Activated naive CD4-positive, alpha-beta T cell treated with Interleukin-2 at 50 U/mL for 16 hours (primary cell): ENCODE measurements at regions not wholly inside any gene's neighbourhood (a gene's known extent, or its start where the extent isn't known, plus 50 kb on each side); places are given as distances from the start of the nearest gene placed in this dataset.

Experiments used
- DNase-seq: peaks from one replicate; pipeline ENCODE4 v3.0.0-alpha.2; 2020

GRCh38 chr13:99819967-99820366, 151.6 kb downstream of the ZIC5 start:
- DNase-seq = no peak

DNA sequence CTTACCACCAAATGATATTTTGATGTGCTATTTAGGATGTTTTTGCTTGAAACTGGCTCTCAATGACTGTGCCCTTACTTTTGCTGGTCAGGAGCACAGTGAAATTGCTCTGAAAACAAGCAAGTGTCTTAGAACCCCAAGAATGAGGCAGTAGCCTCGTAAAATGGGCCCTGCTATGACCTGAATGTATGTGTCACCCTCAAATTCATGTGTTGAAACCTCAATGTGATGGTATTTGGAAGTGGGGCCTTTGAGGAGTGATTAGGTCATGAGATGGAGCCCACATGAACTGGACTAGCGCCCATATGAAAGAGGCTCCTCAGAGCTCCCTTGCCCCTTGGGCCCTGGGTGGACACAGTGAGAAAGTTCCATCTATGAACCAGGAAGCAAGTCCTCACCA, 155.2 kb downstream of the ZIC5 start:
- no peak for DNase-seq

DNA sequence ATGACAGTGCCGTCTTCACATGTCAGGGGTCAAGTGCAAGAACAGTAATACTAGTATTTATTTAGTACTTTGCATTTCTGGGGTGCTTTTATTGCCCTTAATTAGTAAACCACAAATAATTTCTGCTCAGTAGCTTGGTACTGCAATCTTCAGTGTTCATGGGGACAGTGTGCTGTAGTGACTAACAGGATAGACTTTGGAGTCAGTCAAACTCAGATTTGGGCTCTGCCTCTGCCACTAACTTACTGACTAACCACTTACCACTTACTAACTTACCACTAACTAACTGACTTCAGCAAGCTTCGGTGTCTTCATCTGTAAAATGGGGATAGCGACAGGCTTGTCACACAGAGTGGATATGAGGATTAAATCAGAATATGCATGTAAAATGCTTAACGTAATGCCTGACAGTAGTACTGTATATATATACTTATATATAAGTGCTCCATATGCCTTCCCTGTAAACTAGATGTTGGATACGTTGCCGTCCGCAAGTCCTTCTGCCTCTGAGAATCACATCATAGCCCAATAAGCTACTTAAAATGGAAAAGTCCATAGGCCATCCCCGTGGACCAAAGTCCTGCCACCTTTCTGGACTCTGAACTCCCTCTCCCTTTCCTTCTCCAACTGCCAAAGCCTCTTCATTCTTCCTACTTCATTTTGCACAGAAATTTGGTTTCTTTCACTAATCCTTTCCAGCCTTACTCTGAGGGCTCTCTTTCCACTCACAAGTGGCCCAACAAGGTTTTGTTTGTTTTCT, 158.1 kb downstream of the ZIC5 start:
- DNase-seq = no peak

DNA sequence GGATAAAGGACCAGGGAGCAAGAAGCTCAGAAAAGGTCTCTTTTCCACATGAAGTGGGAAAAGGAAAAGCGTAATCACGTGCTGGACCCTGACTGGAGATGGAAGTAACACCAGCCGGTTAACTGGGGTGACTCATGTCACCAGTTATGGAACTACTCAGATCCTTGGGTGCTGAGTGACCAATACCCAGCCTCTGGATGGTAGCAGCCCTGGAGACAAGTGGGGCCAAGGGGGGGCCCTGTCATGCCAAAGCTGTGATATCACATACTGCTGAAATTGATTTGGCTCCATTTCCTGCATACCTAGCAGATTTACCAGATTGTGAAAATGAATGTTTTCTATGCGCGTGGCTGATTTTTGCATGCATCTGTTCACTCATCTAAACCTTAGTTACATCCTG, 158.9 kb downstream of the ZIC5 start:
- no peak for DNase-seq

DNA sequence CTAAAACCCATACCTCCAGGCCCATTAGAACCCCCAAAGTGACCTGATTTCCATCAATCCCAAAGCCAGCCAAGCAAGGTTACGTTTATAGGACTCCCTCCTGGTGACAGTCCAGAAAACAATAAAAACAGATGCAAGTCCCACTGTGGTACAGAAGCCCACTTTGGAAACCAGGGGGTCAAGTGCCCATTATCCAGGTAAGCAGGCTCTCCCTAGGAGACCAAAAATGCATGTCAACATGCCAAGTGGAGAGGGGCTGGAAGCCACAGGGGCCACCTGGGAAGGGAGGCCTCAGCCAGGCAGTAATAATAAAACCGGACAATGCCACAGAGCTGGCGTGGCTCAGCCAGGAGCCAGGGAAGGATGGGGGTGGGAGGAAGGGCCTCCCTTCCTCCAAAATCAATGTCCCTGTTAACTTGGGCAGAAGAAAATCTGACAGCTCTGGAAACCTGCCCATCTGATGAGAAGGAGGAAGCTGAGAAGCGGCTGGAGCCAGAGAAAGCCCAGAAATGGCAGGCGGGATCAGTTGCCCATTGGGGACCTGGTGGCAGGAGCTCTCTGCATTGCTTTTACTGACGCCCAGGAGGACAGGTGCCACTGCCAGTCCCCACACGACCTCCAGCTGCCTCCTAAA, 160.4 kb downstream of the ZIC5 start:
- no peak for DNase-seq

GRCh38 chr13:99809926-99810325, 161.6 kb downstream of the ZIC5 start:
- DNase-seq = no peak

- DNase-seq = no peak
These were observed 162.1 kb downstream of the ZIC5 start for GRCh38 chr13:99809496-99809895.

- no peak for DNase-seq
These were observed 162.8 kb downstream of the ZIC5 start for GRCh38 chr13:99808786-99809185.

GRCh38 chr13:99806671-99807070, 164.9 kb downstream of the ZIC5 start:
- no peak for DNase-seq

- DNase-seq = no peak
These were observed 166.2 kb downstream of the ZIC5 start for GRCh38 chr13:99805361-99805760.

- no peak for DNase-seq
These were observed 168.4 kb downstream of the ZIC5 start for GRCh38 chr13:99803141-99803540.

DNA sequence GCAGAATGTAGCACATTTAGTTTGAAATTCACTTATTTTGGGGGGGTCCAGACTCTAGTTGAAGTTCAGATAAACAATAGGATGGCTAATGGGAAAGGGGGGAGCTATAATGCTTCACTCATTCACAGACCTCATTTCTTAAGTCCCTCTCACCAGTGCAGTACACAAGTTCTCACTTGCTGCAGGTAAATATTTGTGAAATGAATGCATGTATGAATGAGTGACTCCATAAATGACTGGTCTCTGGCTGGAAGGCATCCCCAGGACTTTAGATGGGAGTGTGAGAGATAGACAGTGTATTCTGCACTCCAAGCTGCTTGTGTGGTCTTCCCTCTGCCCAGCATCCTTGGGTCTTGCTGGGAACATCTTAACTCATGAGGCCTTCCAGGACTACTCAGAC, 169.2 kb downstream of the ZIC5 start:
- no peak for DNase-seq

DNA sequence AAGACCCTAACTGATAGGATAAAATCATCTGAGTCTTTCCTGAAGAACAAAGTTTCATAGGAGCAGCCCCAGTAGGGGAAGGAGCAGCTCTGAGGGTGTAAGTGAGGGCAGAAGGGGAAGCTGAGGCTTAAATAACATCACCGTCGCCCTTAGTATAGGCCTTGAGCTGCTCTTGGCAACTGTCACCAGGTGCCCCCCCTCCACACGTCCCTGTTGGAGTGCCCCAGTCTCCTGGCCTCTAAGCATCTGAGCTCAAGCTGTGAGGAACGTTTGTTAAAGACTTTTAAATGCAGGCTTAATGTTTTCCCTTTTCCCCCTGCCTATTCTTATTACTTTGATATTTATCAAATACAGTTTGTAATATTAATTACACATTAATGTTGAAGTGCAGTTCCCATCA, 170.6 kb downstream of the ZIC5 start:
- no peak for DNase-seq

DNA sequence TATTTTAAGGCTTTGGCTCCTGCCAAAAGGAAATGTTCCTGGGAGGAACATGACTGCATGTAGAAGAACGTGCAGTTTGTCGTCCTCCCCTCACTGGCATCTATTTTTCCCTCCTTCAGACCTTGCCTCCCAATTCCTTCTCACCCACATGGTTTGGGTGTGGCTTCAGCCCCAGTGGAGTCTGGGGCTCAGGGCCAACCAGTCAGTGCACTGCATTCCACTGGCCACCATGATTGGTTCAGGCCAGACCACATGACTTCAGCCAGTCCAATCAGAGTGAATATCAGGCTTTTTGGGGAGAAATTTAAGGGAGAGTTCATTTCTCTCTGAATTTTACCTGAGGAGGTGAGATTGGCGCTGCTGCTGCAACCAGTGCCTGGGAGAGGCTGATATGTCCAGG, 171.6 kb downstream of the ZIC5 start:
- DNase-seq = no peak

DNA sequence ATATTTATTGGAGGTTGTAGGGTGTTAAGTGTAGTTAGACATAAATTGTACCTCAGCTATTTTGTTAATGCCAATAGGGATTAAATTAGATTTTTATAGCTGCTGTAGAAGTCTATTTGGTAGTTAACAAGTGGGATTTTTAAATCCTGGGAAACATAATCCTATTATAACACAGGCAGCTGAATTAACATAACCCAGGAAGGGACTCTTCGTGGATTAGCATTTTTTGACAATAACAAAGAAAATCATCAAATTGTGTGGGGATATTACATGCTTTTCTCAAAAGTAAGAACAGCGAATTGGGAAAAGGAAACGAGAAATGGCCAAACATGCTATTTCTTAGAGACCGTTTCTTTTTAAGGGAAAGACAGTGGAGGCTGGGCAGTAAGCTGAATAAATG, 172.8 kb downstream of the ZIC5 start:
- DNase-seq = no peak

GRCh38 chr13:99797691-99798090, 173.9 kb downstream of the ZIC5 start:
- no peak for DNase-seq

DNA sequence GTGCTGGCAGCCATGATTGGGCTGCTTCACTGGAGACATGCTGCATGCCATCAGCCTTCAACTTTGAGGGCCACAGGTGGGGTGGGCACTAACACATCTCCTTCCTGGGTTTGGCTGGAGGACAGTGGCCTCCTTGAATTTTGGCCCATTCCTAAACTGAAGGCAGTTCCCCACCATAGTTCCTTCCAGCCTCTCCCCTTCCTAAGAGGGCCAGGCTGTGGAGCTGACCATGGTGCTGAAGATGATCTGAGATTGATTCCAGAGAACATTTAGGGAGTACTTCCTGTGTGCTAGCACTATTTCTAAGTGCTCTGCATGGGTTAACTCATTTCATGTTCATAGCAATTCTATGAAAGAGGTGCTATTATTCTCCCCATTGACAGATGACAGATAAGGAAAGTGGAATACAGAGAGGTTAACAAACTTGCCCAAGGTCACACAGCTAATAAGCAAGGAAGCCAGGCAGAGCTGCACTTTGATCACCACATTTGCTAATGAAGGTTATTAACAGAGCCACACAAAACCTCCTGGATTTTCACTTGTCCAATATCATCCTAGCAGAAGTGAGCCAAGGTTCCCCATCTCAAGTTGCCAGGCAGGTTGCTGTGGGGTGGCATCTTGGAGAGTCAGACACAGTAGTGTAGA, 175.3 kb downstream of the ZIC5 start:
- no peak for DNase-seq

DNA sequence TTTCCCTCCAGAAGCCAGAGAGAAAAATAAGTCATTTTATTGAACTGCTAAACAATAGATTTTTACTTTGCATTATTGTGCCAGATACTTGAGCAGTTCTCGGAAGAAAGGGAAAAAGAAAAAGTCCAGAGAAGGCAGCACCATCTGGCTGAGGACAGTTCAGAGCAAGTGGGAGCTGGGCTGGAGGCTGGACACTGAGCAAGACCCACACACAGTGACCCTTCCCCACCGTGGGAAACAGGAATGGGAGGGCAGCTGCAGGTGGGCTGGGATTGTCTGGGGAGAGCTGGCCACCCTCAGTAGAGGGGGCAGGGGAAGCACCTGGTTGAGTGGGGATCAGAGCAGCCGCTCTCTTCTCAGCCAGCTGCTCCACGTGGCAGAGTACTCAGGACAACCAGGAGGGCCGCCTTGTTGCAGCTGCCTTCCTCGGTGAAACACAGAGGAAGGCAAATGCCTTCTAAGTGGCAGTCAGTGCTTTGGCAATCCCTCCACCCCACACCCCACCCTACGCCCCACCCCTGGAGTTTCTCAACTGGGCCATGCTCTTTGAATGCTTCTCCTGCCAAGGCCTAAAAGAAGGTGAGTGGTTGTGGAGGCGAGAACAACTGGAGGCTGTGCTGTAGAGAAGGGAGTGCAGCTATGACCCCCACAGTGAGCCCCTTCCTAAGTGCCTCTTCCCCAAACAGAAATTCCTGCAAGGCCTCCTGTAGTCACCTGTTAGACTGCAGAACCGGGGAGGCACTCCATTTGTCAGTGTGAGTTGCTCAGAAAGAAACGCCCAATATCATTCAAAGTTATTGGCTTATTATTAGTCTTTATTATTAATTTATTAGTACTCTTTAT, 179.3 kb downstream of the ZIC5 start:
- no peak for DNase-seq

DNA sequence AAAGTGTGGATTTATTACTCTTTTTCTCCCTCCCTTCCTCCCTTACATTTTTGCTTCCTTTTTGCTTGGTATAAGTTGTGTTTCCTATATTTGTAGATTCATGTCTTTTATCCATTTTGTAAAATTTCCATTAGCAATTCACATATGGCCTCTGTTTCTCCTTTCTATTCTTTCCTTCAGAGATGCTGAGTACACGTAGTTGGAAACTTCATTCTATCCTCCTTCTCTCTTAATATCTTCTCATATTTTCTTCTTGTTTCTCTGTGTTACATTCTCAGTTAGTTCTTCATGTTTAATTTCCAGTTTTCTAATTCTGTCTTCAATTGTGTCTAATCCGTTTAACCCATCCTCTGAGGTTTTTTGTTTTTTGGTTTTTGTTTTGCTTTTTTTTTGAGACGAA, 188.9 kb downstream of the ZIC5 start:
- DNase-seq = no peak

- no peak for DNase-seq
These were observed 193.1 kb downstream of the ZIC5 start for GRCh38 chr13:99778500-99778899.

DNA sequence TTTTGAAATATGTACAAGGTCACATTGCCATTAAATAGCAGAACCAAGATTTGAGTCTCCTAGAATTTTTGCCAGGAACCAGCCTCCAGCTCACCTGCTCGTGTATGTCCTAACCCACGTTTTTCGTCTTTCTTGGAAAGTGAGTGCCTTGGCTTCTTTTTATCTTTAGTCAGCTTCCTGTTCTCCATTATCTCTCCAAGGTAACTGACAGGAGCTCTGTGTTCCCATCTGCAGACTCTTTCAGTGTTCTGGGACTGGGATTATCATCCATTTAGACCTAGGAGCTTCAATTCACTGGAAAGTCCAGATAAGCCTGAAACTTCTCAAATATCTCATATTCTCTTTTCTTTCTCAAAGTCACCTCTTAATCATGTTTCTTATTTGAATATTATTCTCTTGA, 193.7 kb downstream of the ZIC5 start:
- DNase-seq = no peak

- DNase-seq = no peak
These were observed 196.9 kb downstream of the ZIC5 start for GRCh38 chr13:99774644-99775043.

DNA sequence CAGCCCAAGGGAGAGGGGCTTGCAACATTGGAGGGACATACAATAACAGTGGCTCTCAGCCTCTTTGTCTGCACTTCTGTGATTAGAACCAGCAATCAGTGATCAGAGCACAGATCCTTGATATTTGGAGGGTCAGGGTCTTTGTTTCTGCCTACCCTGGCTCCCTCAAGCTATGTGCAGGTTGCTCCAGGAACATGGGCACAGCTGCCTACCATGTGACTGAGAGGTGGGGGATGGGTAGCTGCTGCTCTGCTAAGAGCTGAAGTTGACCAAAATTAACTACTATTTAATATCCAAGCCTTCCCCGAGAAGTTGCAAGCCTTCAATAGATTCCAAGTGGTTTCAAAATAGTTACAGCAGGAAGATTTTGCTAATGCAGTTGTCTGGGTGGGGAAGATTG, 202.6 kb downstream of the ZIC5 start:
- DNase-seq = no peak

- no peak for DNase-seq
These were observed 204.9 kb downstream of the ZIC5 start for GRCh38 chr13:99766641-99767045.
